ENCODE measurements at regions not wholly inside any gene's neighbourhood (a gene's known extent, or its start where the extent isn't known, plus 50 kb on each side); places are given as distances from the start of the nearest gene placed in this dataset.
"Not testable (repeated sequence)": the region's sequence is repeated elsewhere in the genome, so short reads cannot be mapped to it uniquely, and the experiment has no call there.

DNA sequence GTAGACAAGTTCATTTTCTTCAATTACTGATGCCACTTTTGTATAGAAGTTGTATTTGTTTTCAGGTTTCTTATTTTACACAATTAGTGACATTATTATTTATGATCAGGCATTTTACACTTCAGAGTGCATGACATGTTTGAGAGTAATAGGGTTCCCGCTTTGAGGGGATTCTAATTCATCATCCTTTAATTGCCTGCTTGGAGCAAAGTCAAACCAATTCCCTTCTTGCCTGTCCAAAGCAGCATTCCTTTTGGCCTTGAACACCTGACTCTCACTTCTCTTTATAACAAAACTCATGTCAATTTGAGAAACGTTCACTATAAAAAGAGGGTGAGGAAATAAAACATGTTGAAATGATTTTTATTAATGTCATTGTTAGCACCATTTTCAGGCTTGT is 1149.4 kb downstream of the NXPH1 start:
- TF ChIP-seq POLR2A (IDR thresholded peaks at IDR 0.05) = no peak
- TF ChIP-seq, protein P1, sequence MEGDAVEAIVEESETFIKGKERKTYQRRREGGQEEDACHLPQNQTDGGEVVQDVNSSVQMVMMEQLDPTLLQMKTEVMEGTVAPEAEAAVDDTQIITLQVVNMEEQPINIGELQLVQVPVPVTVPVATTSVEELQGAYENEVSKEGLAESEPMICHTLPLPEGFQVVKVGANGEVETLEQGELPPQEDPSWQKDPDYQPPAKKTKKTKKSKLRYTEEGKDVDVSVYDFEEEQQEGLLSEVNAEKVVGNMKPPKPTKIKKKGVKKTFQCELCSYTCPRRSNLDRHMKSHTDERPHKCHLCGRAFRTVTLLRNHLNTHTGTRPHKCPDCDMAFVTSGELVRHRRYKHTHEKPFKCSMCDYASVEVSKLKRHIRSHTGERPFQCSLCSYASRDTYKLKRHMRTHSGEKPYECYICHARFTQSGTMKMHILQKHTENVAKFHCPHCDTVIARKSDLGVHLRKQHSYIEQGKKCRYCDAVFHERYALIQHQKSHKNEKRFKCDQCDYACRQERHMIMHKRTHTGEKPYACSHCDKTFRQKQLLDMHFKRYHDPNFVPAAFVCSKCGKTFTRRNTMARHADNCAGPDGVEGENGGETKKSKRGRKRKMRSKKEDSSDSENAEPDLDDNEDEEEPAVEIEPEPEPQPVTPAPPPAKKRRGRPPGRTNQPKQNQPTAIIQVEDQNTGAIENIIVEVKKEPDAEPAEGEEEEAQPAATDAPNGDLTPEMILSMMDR (IDR thresholded peaks at IDR 0.05) = no peak
- no peak for TF ChIP-seq POLR2AphosphoS5 (IDR thresholded peaks at IDR 0.05)
- DNase-seq (ENCODE audit: low spot score in 2 of 2) = no peak
- intact Hi-C loops (cut with DNase I; ENCODE audit: low total_unique reads) = no loop called here
- no peaks in the 10 kb centered on the region for H3K27me3 ChIP-seq
- no peak overlapping the region for H3K4me3 ChIP-seq
- no peaks in the 10 kb centered on the region for H3K4me1 ChIP-seq
- no peaks in the 10 kb centered on the region for H3K9me3 ChIP-seq
- no peaks in the 10 kb centered on the region for H3K36me3 ChIP-seq
- no peak overlapping the region for H3K27ac ChIP-seq

DNA sequence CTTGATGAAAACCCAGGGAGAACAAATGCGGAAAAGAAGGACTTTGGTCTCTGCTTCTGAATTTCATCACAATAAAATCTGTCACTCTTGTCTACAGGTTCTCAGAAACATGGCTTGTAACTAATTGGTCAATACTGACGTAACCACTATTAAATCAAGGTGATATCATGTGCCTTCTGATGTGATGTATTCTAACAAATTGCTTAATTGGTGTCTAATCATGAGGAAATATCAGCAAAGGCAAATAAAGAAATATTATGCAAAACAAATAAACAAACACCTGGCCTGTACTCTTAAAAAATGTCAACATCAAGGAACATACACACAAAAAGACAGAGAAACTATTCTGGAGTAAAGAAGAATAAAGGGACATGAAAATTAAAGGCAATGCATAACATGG is 1165.0 kb downstream of the NXPH1 start:
- H3K27me3 ChIP-seq = no peaks in the 10 kb centered on the region
- H3K4me3 ChIP-seq = no peak overlapping the region
- no peaks in the 10 kb centered on the region for H3K4me1 ChIP-seq
- H3K27ac ChIP-seq = no peak overlapping the region
- no peaks in the 10 kb centered on the region for H3K36me3 ChIP-seq
- no peak for DNase-seq (ENCODE audit: low spot score in 2 of 2)
- intact Hi-C loops (cut with DNase I; ENCODE audit: low total_unique reads) = no loop called here
- TF ChIP-seq POLR2A (IDR thresholded peaks at IDR 0.05) (no peak), POLR2AphosphoS5 (IDR thresholded peaks at IDR 0.05) (no peak)
- TF ChIP-seq, protein P1 (IDR thresholded peaks at IDR 0.05) = no peak
- no peaks in the 10 kb centered on the region for H3K9me3 ChIP-seq

DNA sequence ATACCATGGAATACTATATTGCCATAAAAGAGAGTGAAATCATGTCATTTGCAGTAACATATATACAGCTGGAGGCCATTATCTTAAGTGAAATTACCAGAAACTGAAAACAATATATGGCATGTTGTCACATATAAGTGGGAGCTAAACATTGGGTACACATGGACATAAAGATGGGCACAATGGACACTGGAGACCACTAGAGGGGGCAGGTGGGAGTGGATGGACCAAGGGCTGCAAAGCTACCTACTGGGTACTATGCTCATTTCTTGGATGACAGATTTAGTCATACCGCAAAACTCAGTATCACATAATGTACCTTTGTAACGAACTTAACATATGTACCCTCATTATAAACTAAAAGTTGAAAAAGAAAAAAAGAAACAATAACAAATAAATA is 1167.6 kb downstream of the NXPH1 start:
- no peak overlapping the region for H3K4me3 ChIP-seq
- H3K27ac ChIP-seq = no peak overlapping the region
- H3K9me3 ChIP-seq = no peaks in the 10 kb centered on the region
- intact Hi-C loops (cut with DNase I; ENCODE audit: low total_unique reads) = no loop called here
- no peak for DNase-seq (ENCODE audit: low spot score in 2 of 2)
- H3K27me3 ChIP-seq = no peaks in the 10 kb centered on the region
- no peaks in the 10 kb centered on the region for H3K4me1 ChIP-seq
- TF ChIP-seq, protein P1 (IDR thresholded peaks at IDR 0.05) = no peak
- H3K36me3 ChIP-seq = no peaks in the 10 kb centered on the region

DNA sequence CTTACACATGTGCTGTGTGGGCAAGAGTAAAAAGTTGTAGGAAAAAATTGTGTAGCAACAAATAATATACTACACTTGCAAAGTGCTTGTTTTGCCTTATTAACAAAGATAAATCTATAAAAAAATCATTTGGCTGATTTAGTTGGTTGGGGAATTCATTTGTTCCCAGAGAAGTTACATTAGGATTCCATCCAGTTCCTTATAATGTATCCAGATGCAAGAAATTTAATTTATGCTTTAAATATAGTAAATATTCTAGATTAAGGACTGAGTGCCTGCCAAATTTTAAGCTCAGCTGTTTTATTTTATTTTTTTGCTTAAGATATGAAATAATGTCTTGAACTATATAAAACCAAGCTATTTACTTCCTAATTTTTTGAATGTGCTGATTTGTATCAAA is 1169.9 kb downstream of the NXPH1 start:
- no peak overlapping the region for H3K4me3 ChIP-seq
- no peaks in the 10 kb centered on the region for H3K36me3 ChIP-seq
- no peaks in the 10 kb centered on the region for H3K27me3 ChIP-seq
- H3K27ac ChIP-seq = no peak overlapping the region
- no peaks in the 10 kb centered on the region for H3K9me3 ChIP-seq
- no peak for TF ChIP-seq POLR2A (IDR thresholded peaks at IDR 0.05)
- TF ChIP-seq POLR2AphosphoS5 (IDR thresholded peaks at IDR 0.05) = no peak
- TF ChIP-seq, protein P1 (IDR thresholded peaks at IDR 0.05) = no peak
- intact Hi-C loops (cut with DNase I; ENCODE audit: low total_unique reads) = no loop called here
- no peak for DNase-seq (ENCODE audit: low spot score in 2 of 2)
- H3K4me1 ChIP-seq = no peaks in the 10 kb centered on the region

DNA sequence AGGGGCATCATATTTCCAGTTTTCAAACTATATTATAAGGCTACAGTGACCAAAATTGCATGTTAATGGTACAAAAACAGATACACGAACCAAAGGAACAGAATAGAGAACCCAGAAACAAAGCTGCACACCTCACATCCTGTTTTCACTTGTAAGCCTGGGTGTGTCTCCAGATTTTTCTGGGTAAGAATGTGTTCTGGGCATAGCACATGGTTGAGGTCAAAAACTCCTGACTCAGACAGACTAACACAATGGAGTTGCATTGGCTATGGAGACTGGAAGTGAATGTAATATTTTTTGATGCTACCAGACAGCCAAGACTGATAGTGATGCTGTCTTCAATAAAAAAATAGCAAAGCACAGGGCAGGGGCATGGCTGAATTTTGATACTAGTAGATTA is 1175.2 kb downstream of the NXPH1 start:
- Histone ChIP-seq H3K4me1 (no peaks in the 10 kb centered on the region), H3K36me3 (no peaks in the 10 kb centered on the region), H3K4me3 (no peak overlapping the region), H3K9me3 (no peaks in the 10 kb centered on the region), H3K27ac (no peak overlapping the region), H3K27me3 (no peaks in the 10 kb centered on the region)
- TF ChIP-seq POLR2AphosphoS5 (IDR thresholded peaks at IDR 0.05) (no peak), POLR2A (IDR thresholded peaks at IDR 0.05) (no peak)
- TF ChIP-seq, protein P1 (IDR thresholded peaks at IDR 0.05) = no peak
- intact Hi-C loops (cut with DNase I; ENCODE audit: low total_unique reads) = no loop called here
- no peak for DNase-seq (ENCODE audit: low spot score in 2 of 2)

DNA sequence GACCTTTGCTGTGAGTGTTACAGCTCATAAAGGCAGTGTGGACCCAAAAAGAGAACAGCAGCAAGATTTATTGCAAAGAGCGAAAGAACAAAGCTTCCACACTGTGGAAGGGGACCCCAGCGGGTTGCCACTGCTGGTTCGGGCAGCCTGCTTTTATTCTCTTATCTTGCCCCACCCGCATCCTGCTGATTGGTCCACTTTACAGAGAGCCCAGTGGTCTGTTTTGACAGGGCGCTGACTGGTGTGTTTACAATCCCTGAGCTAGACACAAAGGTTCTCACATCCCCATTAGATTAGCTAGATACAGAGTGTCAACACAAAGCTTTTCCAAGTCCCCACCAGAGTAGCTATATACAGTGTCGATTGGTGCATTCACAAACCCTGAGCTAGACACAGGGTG is 1187.5 kb downstream of the NXPH1 start:
- H3K36me3 ChIP-seq; intact Hi-C loops (cut with DNase I; ENCODE audit: low total_unique reads); H3K4me3 ChIP-seq; H3K27ac ChIP-seq; H3K4me1 ChIP-seq; H3K27me3 ChIP-seq; H3K9me3 ChIP-seq; DNase-seq (ENCODE audit: low spot score in 2 of 2): not testable (repeated sequence)

DNA sequence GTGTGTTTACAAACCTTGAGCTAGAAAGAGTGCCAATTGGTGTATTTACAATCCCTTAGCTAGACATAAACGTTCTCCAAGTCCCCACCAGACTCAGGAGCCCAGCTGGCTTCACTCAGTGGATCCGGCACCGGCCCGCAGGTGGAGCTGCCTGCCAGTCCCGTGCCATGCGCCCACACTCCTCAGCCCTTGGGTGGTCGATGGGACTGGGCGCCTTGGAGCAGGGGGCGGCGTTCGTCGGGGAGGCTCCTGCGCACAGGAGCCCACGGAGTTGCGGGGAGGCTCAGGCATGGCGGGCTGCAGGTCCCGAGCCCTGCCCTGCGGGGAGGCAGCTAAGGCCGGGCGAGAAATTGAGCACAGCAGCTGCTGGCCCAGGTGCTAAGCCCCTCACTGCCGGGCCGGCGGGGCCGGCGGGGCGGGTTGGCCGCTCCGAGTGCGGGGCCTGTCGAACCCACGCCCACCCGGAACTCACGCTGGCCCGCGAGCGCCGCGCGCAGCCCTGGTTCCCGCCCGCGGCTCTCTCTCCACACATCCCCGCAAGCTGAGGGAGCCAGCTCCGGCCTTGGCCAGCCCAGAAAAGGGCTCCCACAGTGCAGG is 1188.0 kb downstream of the NXPH1 start:
- H3K27ac ChIP-seq; H3K36me3 ChIP-seq; H3K9me3 ChIP-seq; intact Hi-C loops (cut with DNase I; ENCODE audit: low total_unique reads); H3K4me1 ChIP-seq; H3K27me3 ChIP-seq; H3K4me3 ChIP-seq; DNase-seq (ENCODE audit: low spot score in 2 of 2): not testable (repeated sequence)
